Ovary (tissue), 3 donors: ENCODE measurements at regions not wholly inside any gene's neighbourhood (a gene's known extent, or its start where the extent isn't known, plus 50 kb on each side); places are given as distances from the start of the nearest gene placed in this dataset.

Experiments used
- CTCF ChIP-seq, 3 donors: fragments of 450-650 bp in 2 of 3; fragments of 200-600 bp in 1 of 3; IDR thresholded peaks; one replicate each; pipeline versions ENCODE4 v1.5.1 to v1.8.0; 2016 to 2022; ENCODE audit warnings: antibody characterized with exemption in 3 of 3, mild to moderate bottlenecking in 1 of 3
- POLR2A ChIP-seq: fragments of 450-650 bp; IDR thresholded peaks from one replicate; pipeline ENCODE4 v1.6.1; 2017; ENCODE audit warnings: antibody characterized with exemption, mild to moderate bottlenecking, moderate library complexity
- donor health status: DM: no; HTN: no; CAD: no.

GRCh38 chr5:7976411-7977190 is 107.7 kb downstream of the MTRR start:
- TF ChIP-seq CTCF (IDR thresholded peaks at IDR 0.05), result no peak
- no peak for TF ChIP-seq POLR2A
